Lower leg skin (tissue), 3 donors: ENCODE measurements at regions not wholly inside any gene's neighbourhood (a gene's known extent, or its start where the extent isn't known, plus 50 kb on each side); places are given as distances from the start of the nearest gene placed in this dataset.

Source experiments
- POLR2A ChIP-seq, 2 donors: fragments of 450-650 bp; IDR thresholded peaks; one replicate each; pipeline ENCODE4 v1.6.1; 2016 to 2017; ENCODE audit warnings: antibody characterized with exemption in 2 of 2, mild to moderate bottlenecking in 1 of 2, moderate library complexity in 1 of 2
- TF ChIP-seq, protein P1 (sequence below), 3 donors: fragments of 450-650 bp; IDR thresholded peaks; one replicate each; pipeline ENCODE4 v1.5.1; 2016; ENCODE audit warnings: antibody characterized with exemption in 3 of 3, mild to moderate bottlenecking in 3 of 3, moderate library complexity in 2 of 3

- TF ChIP-seq POLR2A (IDR thresholded peaks at IDR 0.05) = no peak
- TF ChIP-seq, protein P1, sequence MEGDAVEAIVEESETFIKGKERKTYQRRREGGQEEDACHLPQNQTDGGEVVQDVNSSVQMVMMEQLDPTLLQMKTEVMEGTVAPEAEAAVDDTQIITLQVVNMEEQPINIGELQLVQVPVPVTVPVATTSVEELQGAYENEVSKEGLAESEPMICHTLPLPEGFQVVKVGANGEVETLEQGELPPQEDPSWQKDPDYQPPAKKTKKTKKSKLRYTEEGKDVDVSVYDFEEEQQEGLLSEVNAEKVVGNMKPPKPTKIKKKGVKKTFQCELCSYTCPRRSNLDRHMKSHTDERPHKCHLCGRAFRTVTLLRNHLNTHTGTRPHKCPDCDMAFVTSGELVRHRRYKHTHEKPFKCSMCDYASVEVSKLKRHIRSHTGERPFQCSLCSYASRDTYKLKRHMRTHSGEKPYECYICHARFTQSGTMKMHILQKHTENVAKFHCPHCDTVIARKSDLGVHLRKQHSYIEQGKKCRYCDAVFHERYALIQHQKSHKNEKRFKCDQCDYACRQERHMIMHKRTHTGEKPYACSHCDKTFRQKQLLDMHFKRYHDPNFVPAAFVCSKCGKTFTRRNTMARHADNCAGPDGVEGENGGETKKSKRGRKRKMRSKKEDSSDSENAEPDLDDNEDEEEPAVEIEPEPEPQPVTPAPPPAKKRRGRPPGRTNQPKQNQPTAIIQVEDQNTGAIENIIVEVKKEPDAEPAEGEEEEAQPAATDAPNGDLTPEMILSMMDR (IDR thresholded peaks at IDR 0.05) = no peak
These were observed 660.9 kb downstream of the LIG4 start for GRCh38 chr13:107554460-107554859.
